ENCODE measurements at regions not wholly inside any gene's neighbourhood (a gene's known extent, or its start where the extent isn't known, plus 50 kb on each side); places are given as distances from the start of the nearest gene placed in this dataset.

DNA sequence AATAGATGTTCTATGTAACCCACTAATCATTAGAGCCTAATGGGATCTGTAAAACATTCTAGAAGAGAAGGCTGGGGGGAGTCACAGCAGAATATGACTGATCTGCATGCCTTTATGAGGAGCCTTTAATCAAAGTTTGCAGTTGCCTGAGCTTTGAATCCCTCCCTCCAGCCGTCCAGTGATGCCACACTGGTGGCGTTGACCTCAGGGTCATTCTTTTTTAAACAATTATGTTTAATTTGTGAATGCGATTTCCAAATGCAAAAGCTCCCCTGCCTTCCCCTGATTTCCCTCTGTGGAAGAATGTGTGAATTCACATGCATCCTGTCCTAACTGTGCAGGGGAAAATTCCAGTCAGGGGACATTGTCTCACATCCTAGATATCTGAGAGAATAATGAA, 199.7 kb upstream of the GPR101 start:
- 40 to 67% (median 52%) methylated on average over 3 of the region's 3 CpGs for WGBS, 4 donors
- H3K27me3 ChIP-seq = peaks cover 11% of the 10 kb centered on the region

DNA sequence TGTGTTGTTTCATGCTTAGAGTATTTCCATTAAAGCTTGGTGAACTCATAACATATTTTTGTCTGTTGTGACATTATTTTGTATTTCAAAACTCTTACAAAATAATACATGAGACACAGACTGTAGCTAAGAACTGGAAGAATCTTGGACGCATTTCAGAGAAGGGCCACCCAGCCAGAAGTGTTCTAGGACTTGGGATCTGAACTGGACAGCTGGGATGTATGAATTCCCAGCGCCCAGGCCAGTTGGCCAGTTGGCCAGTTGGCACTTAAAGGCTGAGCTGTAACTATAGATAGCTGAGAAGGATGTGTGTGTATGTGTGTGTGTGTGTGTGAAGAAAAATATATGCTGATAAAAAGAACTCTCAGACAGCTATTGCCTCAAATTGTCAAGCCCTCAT, 193.4 kb upstream of the GPR101 start:
- no peak overlapping the region for H3K27ac ChIP-seq
- H3K4me3 ChIP-seq = no peak overlapping the region
- H3K36me3 ChIP-seq (replicated peaks in 1 of 2) = no peaks in the 10 kb centered on the region
- WGBS, 4 donors = 42 to 69% (median 58%) methylated on average over 2 of the region's 2 CpGs
- no peak for DNase-seq
- TF ChIP-seq POLR2A (IDR thresholded peaks at IDR 0.05) (no peak), CTCF (IDR thresholded peaks at IDR 0.05) (no peak)
- H3K9me3 ChIP-seq (replicated peaks in 1 of 3) = no peaks in the 10 kb centered on the region
- H3K27me3 ChIP-seq = peaks cover 11% of the 10 kb centered on the region
- no peaks in the 10 kb centered on the region for H3K4me1 ChIP-seq (replicated peaks in 1 of 2)
- intact Hi-C loops (cut with DNase I) = no loop called here

More for the DNA sequence above, 199.7 kb upstream of the GPR101 start:
- intact Hi-C loops (cut with DNase I) = no loop called here
- Histone ChIP-seq H3K27ac (no peak overlapping the region), H3K4me3 (no peak overlapping the region), H3K4me1 (replicated peaks in 1 of 2) (no peaks in the 10 kb centered on the region), H3K9me3 (replicated peaks in 1 of 3) (no peaks in the 10 kb centered on the region), H3K36me3 (replicated peaks in 1 of 2) (no peaks in the 10 kb centered on the region)
- no peak for DNase-seq
- TF ChIP-seq CTCF (IDR thresholded peaks at IDR 0.05) (no peak), POLR2A (IDR thresholded peaks at IDR 0.05) (no peak)

- Histone ChIP-seq H3K27me3 (peaks cover 12% of the 10 kb centered on the region), H3K4me3 (no peak overlapping the region), H3K27ac (no peak overlapping the region), H3K4me1 (replicated peaks in 1 of 2) (no peaks in the 10 kb centered on the region), H3K36me3 (replicated peaks in 1 of 2) (no peaks in the 10 kb centered on the region), H3K9me3 (replicated peaks in 1 of 3) (no peaks in the 10 kb centered on the region)
- no peak for DNase-seq
- intact Hi-C loops (cut with DNase I) = no loop called here
- no peak for TF ChIP-seq CTCF (IDR thresholded peaks at IDR 0.05)
- no peak for TF ChIP-seq POLR2A (IDR thresholded peaks at IDR 0.05)
- 29 to 55% (median 36%) methylated on average over 1 of the region's 1 CpG for WGBS, 4 donors
Observed at GRCh38 chrX:137215467-137215866, 181.7 kb upstream of the GPR101 start.

DNA sequence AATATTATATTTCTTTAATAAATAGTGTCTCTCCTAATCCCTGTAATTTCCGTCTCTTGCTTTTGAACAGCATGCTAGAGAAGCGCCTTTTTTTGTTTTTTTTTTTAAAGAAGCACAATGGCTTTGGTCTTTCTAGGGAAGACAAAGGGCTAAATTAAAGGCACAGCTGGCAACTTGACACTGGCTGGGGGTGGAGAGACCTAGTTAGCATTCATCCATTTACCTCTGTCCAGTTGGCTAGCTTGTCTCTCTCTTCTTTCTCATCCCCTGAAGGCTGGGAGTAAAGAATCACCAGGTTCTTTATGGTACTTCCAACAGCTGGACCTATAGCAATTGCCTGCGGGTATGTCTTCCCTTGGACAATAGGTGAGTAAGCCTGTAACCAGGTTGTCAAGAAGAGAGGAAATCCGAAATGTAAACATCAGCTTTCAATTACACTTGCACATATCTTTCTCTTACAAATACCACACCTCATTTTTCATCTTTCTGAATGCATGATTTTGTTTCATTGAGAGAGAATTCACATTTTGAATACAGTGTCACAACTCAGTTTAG, 178.4 kb upstream of the GPR101 start:
- WGBS, 4 donors = 38 to 46% (median 43%) methylated on average over 4 of the region's 4 CpGs
- H3K9me3 ChIP-seq (replicated peaks in 1 of 3) = no peaks in the 10 kb centered on the region
- H3K4me1 ChIP-seq (replicated peaks in 1 of 2) = no peaks in the 10 kb centered on the region
- no peaks in the 10 kb centered on the region for H3K27me3 ChIP-seq
- TF ChIP-seq CTCF (IDR thresholded peaks at IDR 0.05) (no peak), POLR2A (IDR thresholded peaks at IDR 0.05) (no peak)
- no peak overlapping the region for H3K27ac ChIP-seq
- no peak overlapping the region for H3K4me3 ChIP-seq
- H3K36me3 ChIP-seq (replicated peaks in 1 of 2) = no peaks in the 10 kb centered on the region
- no peak for DNase-seq
- intact Hi-C loops (cut with DNase I) = no loop called here

Measured in adrenal gland (tissue), 9 donors.